Activated CD4-positive, alpha-beta T cell treated with anti-CD3 and anti-CD28 coated beads, Interleukin-2, amount 50 U/mL, for 1 hour (primary cell): ENCODE measurements at regions not wholly inside any gene's neighbourhood (a gene's known extent, or its start where the extent isn't known, plus 50 kb on each side); places are given as distances from the start of the nearest gene placed in this dataset.
A peak's percentile ranks its signal among the peaks of the same experiment; 100 is the strongest.

Experiments used
- DNase-seq: peaks from one replicate; pipeline ENCODE4 v3.0.0-alpha.2; 2020

GRCh38 chr2:172658945-172659344 lies 76.7 kb upstream of the RAPGEF4 start:
- no peak for DNase-seq

- DNase-seq = no peak
Observed at GRCh38 chr2:172662099-172662498, 73.5 kb upstream of the RAPGEF4 start.

GRCh38 chr2:172664766-172665165 lies 70.9 kb upstream of the RAPGEF4 start:
- DNase-seq = no peak

- DNase-seq = no peak
Observed at GRCh38 chr2:172667581-172668325, 67.9 kb upstream of the RAPGEF4 start.

GRCh38 chr2:172671501-172671900 lies 64.1 kb upstream of the RAPGEF4 start:
- DNase-seq = no peak

GRCh38 chr2:172672114-172672513 lies 63.5 kb upstream of the RAPGEF4 start:
- DNase-seq = no peak

- DNase-seq = no peak
Observed at GRCh38 chr2:172673056-172673683, 62.5 kb upstream of the RAPGEF4 start.

- peak; percentile 13 for DNase-seq
Observed at GRCh38 chr2:172674034-172674967, 61.3 kb upstream of the RAPGEF4 start.

- no peak for DNase-seq
Observed at GRCh38 chr2:172674968-172675303, 60.7 kb upstream of the RAPGEF4 start.

GRCh38 chr2:172677363-172677762 lies 58.3 kb upstream of the RAPGEF4 start:
- no peak for DNase-seq

GRCh38 chr2:172680436-172681068 lies 55.1 kb upstream of the RAPGEF4 start:
- no peak for DNase-seq

GRCh38 chr2:172685467-172685866 lies 50.2 kb upstream of the RAPGEF4 start:
- DNase-seq = no peak
